Stimulated activated CD4-positive, alpha-beta T cell treated with anti-CD3 and anti-CD28 coated beads, Interleukin-4, amount 100 ng/mL, for 24 hours (primary cell): ENCODE measurements at regions not wholly inside any gene's neighbourhood (a gene's known extent, or its start where the extent isn't known, plus 50 kb on each side); places are given as distances from the start of the nearest gene placed in this dataset.
"Not testable (repeated sequence)": the region's sequence is repeated elsewhere in the genome, so short reads cannot be mapped to it uniquely, and the experiment has no call there.

Experiments used
- DNase-seq: peaks from one replicate; pipeline ENCODE4 v3.0.0-alpha.2; 2020

GRCh38 chr21:14058566-14058965 lies 152.2 kb downstream of the LIPI start:
- DNase-seq = no peak

GRCh38 chr21:14057841-14058481 lies 152.8 kb downstream of the LIPI start:
- not testable (repeated sequence) for DNase-seq

GRCh38 chr21:14057313-14057712 lies 153.4 kb downstream of the LIPI start:
- no peak for DNase-seq

- DNase-seq = no peak
Measured at GRCh38 chr21:14056771-14057191, 154.0 kb downstream of the LIPI start.

GRCh38 chr21:14055746-14056515 lies 154.8 kb downstream of the LIPI start:
- not testable (repeated sequence) for DNase-seq

- DNase-seq = no peak
Measured at GRCh38 chr21:14054682-14055081, 156.1 kb downstream of the LIPI start.

- DNase-seq = no peak
Measured at GRCh38 chr21:14050121-14050520, 160.6 kb downstream of the LIPI start.

GRCh38 chr21:14046401-14046800 lies 164.4 kb downstream of the LIPI start:
- DNase-seq = no peak

GRCh38 chr21:14040386-14040785 lies 170.4 kb downstream of the LIPI start:
- DNase-seq = no peak

GRCh38 chr21:14028619-14029018 lies 182.1 kb downstream of the LIPI start:
- not testable (repeated sequence) for DNase-seq

GRCh38 chr21:14027235-14027869 lies 183.4 kb downstream of the LIPI start:
- peak; percentile 90 for DNase-seq

- not testable (repeated sequence) for DNase-seq
Measured at GRCh38 chr21:14020108-14020507, 190.6 kb downstream of the LIPI start.

- DNase-seq = not testable (repeated sequence)
Measured at GRCh38 chr21:14015841-14016240, 194.9 kb downstream of the LIPI start.

- not testable (repeated sequence) for DNase-seq
Measured at GRCh38 chr21:14013623-14014498, 196.9 kb downstream of the LIPI start.

GRCh38 chr21:14013056-14013603 lies 197.6 kb downstream of the LIPI start:
- no peak for DNase-seq

- no peak for DNase-seq
Measured at GRCh38 chr21:14012409-14012808, 198.3 kb downstream of the LIPI start.

- not testable (repeated sequence) for DNase-seq
Measured at GRCh38 chr21:14011751-14012150, 199.0 kb downstream of the LIPI start.

- DNase-seq = not testable (repeated sequence)
Measured at GRCh38 chr21:14011149-14011548, 199.6 kb downstream of the LIPI start.

GRCh38 chr21:14010729-14011128 lies 200.0 kb downstream of the LIPI start:
- DNase-seq = no peak

GRCh38 chr21:14009990-14010389 lies 200.8 kb downstream of the LIPI start:
- not testable (repeated sequence) for DNase-seq

GRCh38 chr21:14009238-14009981 lies 201.3 kb downstream of the LIPI start:
- not testable (repeated sequence) for DNase-seq

GRCh38 chr21:14008436-14008835 lies 202.3 kb downstream of the LIPI start:
- not testable (repeated sequence) for DNase-seq
